GM18858 (cell line): ENCODE measurements at regions not wholly inside any gene's neighbourhood (a gene's known extent, or its start where the extent isn't known, plus 50 kb on each side); places are given as distances from the start of the nearest gene placed in this dataset.
"Not testable (repeated sequence)": the region's sequence is repeated elsewhere in the genome, so short reads cannot be mapped to it uniquely, and the experiment has no call there.

Experiments
- ATAC-seq: cut with Tn5 transposase; IDR thresholded peaks from one replicate; pipeline ENCODE4 v1.9.1; 2021; ENCODE audit not compliant: unreplicated experiment

- no peak for ATAC-seq
Measured at GRCh38 chrX:130467936-130468335, 66.1 kb downstream of the RBMX2 start.

- no peak for ATAC-seq
Measured at GRCh38 chrX:130468395-130468923, 66.7 kb downstream of the RBMX2 start.

GRCh38 chrX:130482871-130483270, 81.1 kb downstream of the RBMX2 start:
- ATAC-seq, result no peak

- ATAC-seq, result no peak
Measured at GRCh38 chrX:130485870-130486269, 84.1 kb downstream of the RBMX2 start.

GRCh38 chrX:130495502-130495901, 93.7 kb downstream of the RBMX2 start:
- not testable (repeated sequence) for ATAC-seq

- ATAC-seq, result no peak
Measured at GRCh38 chrX:130497531-130497930, 95.7 kb downstream of the RBMX2 start.

GRCh38 chrX:130498653-130499274, 97.0 kb downstream of the RBMX2 start:
- ATAC-seq, result no peak

- no peak for ATAC-seq
Measured at GRCh38 chrX:130502016-130502570, 100.3 kb downstream of the RBMX2 start.

GRCh38 chrX:130504019-130504418, 102.2 kb downstream of the RBMX2 start:
- no peak for ATAC-seq

- no peak for ATAC-seq
Measured at GRCh38 chrX:130507015-130507414, 105.2 kb downstream of the RBMX2 start.

GRCh38 chrX:130512534-130512933, 110.7 kb downstream of the RBMX2 start:
- ATAC-seq, result not testable (repeated sequence)

GRCh38 chrX:130516123-130516522, 114.3 kb downstream of the RBMX2 start:
- no peak for ATAC-seq

GRCh38 chrX:130523460-130524394, 121.9 kb downstream of the RBMX2 start:
- no peak for ATAC-seq

GRCh38 chrX:130524476-130525194, 122.8 kb downstream of the RBMX2 start:
- ATAC-seq, result no peak

GRCh38 chrX:130529531-130529930, 127.7 kb downstream of the RBMX2 start:
- no peak for ATAC-seq

- ATAC-seq, result no peak
Measured at GRCh38 chrX:130531066-130531465, 129.3 kb downstream of the RBMX2 start.

GRCh38 chrX:130539721-130540321, 138.0 kb downstream of the RBMX2 start:
- ATAC-seq, result peak; percentile 63

GRCh38 chrX:130543603-130544325, 142.0 kb downstream of the RBMX2 start:
- ATAC-seq, result no peak

- ATAC-seq, result no peak
Measured at GRCh38 chrX:130545796-130546195, 144.0 kb downstream of the RBMX2 start.

GRCh38 chrX:130549382-130549781, 147.6 kb downstream of the RBMX2 start:
- ATAC-seq, result not testable (repeated sequence)
